ENCODE measurements at regions not wholly inside any gene's neighbourhood (a gene's known extent, or its start where the extent isn't known, plus 50 kb on each side); places are given as distances from the start of the nearest gene placed in this dataset.

DNA sequence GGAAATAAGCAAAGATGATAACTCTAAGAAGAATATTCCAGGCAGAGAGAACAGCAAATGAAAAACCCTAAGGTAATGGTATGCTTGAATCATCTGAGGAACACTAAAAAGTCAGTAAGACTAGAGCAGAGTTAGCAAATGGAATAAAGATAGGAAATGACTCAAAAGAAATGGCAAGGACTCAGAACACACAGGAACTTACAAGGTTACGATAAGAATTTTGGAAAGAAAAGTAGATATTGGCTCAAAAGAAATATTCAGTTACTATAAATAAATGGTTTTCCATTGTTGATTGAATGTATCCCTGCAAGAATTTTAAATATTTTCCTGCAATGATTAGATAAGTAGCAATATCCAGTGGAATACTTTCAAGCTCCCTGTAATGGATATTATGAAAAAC lies 705.8 kb downstream of the C12orf50 start:
- TF ChIP-seq EZH2 (IDR thresholded peaks at IDR 0.05; ENCODE audit: insufficient read depth, low read length) = no peak
- TF ChIP-seq, protein P1, sequence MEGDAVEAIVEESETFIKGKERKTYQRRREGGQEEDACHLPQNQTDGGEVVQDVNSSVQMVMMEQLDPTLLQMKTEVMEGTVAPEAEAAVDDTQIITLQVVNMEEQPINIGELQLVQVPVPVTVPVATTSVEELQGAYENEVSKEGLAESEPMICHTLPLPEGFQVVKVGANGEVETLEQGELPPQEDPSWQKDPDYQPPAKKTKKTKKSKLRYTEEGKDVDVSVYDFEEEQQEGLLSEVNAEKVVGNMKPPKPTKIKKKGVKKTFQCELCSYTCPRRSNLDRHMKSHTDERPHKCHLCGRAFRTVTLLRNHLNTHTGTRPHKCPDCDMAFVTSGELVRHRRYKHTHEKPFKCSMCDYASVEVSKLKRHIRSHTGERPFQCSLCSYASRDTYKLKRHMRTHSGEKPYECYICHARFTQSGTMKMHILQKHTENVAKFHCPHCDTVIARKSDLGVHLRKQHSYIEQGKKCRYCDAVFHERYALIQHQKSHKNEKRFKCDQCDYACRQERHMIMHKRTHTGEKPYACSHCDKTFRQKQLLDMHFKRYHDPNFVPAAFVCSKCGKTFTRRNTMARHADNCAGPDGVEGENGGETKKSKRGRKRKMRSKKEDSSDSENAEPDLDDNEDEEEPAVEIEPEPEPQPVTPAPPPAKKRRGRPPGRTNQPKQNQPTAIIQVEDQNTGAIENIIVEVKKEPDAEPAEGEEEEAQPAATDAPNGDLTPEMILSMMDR (IDR thresholded peaks at IDR 0.05; ENCODE audit: insufficient read depth, low read depth, low read length) = no peak

All from astrocyte (in vitro differentiated cells and primary cell).